HG03558 (cell line): ENCODE measurements at regions not wholly inside any gene's neighbourhood (a gene's known extent, or its start where the extent isn't known, plus 50 kb on each side); places are given as distances from the start of the nearest gene placed in this dataset.
"Not testable (repeated sequence)": the region's sequence is repeated elsewhere in the genome, so short reads cannot be mapped to it uniquely, and the experiment has no call there.

Experiments used
- ATAC-seq: cut with Tn5 transposase; IDR thresholded peaks from one replicate; pipeline ENCODE4 v1.9.1; 2021; ENCODE audit warnings: moderate number of reproducible peaks; ENCODE audit not compliant: unreplicated experiment; ENCODE audit errors: extremely low read depth

- no peak for ATAC-seq
Observed at GRCh38 chr6:135604035-135604860, 106.7 kb upstream of the AHI1 start.

GRCh38 chr6:135605278-135605790 lies 107.8 kb upstream of the AHI1 start:
- ATAC-seq: no peak

- ATAC-seq: no peak
Observed at GRCh38 chr6:135606392-135606791, 108.9 kb upstream of the AHI1 start.

GRCh38 chr6:135608031-135608430 lies 110.5 kb upstream of the AHI1 start:
- no peak for ATAC-seq

DNA sequence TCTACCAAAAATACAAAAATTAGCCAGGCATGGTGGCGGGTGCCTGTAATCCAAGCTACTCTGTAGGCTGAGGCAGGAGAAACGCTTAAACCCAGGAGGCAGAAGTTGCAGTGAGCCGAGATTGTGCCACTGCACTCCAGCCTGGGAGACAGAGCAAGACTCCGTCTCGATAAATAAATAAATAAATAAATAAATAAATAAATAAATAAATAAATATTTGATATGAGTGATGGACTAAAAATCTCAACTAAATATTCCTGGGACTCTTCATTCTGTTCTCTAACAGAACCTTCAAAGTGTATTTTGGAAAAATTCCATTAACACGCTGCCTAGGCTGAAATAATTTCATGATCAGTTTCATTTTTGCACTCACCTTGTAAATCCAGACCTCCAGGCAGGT lies 112.7 kb upstream of the AHI1 start:
- ATAC-seq: not testable (repeated sequence)

GRCh38 chr6:135616655-135617054 lies 119.1 kb upstream of the AHI1 start:
- ATAC-seq: no peak

- no peak for ATAC-seq
Observed at GRCh38 chr6:135617222-135617621, 119.7 kb upstream of the AHI1 start.

DNA sequence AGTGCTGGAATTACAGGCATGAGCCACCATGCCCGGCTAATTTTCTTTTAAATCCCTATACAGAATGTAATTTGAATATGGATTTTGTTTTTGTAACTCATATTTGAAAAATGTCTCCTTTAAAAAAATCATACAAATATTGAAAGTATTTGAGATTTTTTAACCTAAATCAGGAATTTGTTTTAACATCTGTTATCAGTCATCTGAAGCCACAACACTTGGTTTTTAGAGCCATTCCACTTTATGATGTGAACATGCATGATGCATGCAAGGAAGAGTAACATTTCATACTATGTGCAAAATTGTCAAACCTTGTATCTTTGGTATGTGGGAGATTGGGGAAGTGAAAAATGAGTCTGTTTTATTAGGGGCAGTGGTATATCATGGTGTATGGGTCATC lies 124.5 kb upstream of the AHI1 start:
- ATAC-seq: no peak

DNA sequence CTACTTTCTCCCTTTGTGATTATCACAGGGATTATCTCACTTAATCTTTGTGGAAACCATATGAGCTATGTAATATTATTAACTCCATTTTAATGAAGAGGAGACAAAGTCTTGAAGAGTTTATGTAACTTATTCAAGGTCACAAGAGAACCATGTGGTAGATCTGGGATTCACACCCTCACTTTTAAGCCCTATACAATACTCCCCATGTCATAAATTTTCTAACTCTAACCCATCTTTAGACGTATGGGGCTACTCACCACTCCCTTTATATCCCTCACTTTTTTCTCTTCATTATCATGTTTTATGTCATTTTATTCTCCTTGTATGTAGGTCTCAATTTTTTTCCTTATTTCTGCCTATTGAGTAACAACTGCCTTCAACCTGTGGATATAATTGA lies 126.4 kb upstream of the AHI1 start:
- ATAC-seq: no peak

DNA sequence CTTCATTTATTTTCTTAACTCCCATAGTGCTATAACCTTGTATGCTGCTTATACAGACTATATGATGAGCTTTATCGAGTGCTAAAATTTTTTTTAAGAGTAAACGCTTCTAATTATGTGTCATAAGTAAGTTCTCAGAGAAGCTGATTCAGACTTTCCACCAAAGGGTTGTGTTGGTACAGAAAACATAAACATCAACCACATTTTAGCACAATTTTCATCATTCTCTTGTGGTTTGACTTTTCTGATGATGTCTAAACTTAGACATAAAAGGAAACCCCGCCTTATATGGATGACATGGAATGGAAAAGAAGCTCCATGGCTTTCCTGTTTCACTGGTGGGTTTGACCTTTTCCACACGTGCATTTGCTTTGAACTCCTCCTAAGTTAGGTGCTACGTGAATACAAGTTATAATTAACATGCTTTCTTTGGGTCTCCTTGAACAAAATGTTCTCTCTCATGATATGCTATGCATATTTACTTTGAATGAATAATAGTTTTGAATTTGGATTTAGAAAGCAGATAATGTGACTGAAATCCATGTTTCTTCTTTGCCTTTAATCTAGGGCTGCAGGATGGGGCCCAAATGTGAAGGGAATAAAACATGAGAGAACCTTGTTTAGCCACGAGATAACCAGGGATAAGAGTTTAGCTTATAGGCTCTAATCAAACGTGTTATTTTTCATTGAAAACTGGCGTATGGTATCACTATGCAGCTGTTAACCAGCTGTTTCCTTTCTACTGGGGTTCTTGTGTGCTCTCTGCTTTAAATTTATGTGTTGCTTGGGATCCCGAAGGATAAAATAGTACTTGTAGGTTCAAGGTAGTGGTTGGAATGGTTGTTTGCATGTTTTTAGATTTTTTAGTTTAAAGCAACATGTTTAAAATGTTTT lies 127.1 kb upstream of the AHI1 start:
- no peak for ATAC-seq

DNA sequence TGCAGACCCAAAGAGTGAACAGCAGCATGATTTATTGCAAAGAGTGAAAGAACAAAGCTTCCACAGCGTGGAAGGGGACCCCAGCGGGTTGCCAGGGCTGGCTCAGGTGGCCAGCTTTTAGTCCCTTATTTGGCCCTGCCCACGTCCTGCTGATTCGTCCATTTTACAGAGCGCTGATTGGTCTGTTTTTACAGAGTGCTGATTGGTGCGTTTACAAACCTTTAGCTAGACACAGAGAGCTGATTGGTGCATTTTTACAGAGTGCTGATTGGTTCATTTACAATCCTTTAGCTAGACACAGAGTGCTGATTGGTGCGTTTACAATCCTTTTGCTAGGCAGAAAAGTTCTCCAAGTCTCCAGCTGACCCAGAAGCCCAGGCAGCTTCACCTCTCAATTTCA lies 128.5 kb upstream of the AHI1 start:
- ATAC-seq: not testable (repeated sequence)

- ATAC-seq: peak; percentile 88
Observed at GRCh38 chr6:135627092-135627715, 129.7 kb upstream of the AHI1 start.

- no peak for ATAC-seq
Observed at GRCh38 chr6:135630789-135631376, 133.3 kb upstream of the AHI1 start.

DNA sequence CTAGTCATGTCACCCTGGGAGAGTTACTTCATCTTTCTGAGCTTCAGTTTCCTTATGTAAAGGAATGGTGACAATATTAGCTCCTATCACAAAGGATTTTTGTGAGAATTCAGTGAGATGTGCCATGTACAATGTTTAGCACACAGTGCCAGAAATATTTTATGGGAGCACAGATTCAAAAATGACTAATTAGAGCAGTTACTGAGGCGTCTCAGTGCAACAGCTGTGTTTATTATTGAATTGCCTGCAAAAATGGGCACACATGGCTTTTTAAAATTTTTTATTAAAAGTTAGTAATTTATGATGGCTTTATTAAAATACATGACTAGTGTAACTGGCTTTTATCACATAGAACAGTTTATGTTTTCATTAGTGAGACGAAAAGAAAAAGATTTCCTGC lies 134.3 kb upstream of the AHI1 start:
- ATAC-seq: no peak

- ATAC-seq: no peak
Observed at GRCh38 chr6:135633573-135633972, 136.0 kb upstream of the AHI1 start.

DNA sequence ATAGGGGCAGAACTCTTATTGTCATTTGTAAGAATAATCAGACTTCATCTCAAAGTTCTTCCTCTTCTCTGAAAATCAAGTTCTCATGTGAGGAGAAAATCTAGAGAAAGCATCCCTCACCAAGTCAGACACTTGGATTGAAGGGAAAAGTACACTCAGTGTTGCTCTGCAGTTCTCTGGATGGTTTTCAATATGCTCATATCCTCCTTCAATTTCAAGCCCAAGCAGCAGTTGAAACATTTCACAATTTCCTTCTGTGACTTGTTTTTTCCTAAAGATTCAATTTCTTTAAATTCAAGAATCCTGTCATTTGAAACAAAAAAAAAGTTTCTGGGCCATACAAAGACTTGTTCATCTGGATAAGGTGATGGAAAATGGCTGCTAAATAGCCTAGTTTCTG lies 140.2 kb upstream of the AHI1 start:
- ATAC-seq: no peak

DNA sequence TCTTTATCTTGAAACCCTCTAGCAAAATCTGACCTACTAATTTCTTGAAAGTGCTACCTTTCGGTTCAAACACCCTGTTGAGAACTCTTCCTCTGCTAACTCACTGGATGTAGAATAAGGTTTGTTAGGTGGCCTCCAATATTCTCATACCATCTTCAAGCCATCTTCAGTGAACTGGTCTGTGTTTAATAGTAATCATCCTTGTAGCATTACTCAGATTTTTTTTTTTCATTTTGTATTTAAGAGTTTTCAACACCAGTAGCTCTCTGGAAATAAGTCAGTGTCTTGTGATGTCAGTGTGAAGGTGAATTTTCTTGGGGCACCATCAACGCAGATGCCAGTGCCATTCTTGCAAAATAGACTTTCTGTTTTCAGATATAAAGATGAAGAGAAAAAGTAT lies 140.6 kb upstream of the AHI1 start:
- ATAC-seq: no peak

GRCh38 chr6:135640048-135640447 lies 142.5 kb upstream of the AHI1 start:
- no peak for ATAC-seq

- no peak for ATAC-seq
Observed at GRCh38 chr6:135640449-135641111, 143.0 kb upstream of the AHI1 start.

DNA sequence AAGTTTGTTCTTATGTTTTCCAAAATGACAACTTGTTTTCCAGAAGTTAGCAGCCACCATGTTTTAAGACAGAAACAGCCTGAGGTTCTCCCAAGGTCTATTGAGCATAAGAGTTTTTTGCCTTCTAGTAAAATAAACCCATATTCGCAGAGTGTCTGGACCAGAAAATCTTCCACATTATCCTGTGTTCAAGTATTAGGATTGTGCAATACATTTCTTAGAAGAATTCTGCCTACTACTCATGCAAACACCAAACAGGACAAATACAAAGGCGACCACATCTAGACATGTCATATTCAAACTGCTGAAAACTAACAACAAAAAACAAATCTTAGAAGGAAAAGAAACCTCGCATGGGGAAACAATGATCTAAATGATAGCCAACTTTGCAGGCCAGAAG lies 145.4 kb upstream of the AHI1 start:
- ATAC-seq: no peak
